ENCODE measurements at regions not wholly inside any gene's neighbourhood (a gene's known extent, or its start where the extent isn't known, plus 50 kb on each side); places are given as distances from the start of the nearest gene placed in this dataset.
"Not testable (repeated sequence)": the region's sequence is repeated elsewhere in the genome, so short reads cannot be mapped to it uniquely, and the experiment has no call there.

- no peak for DNase-seq
Measured at GRCh38 chrX:131595120-131595519, 51.2 kb downstream of the OR13H1 start.

GRCh38 chrX:131607792-131608369 lies 64.0 kb downstream of the OR13H1 start:
- no peak for DNase-seq

GRCh38 chrX:131609480-131609879 lies 65.6 kb downstream of the OR13H1 start:
- DNase-seq: no peak

- no peak for DNase-seq
Measured at GRCh38 chrX:131613260-131613659, 69.4 kb downstream of the OR13H1 start.

GRCh38 chrX:131614241-131614640 lies 70.4 kb downstream of the OR13H1 start:
- DNase-seq: no peak

GRCh38 chrX:131617182-131617581 lies 73.3 kb downstream of the OR13H1 start:
- no peak for DNase-seq

GRCh38 chrX:131621650-131622049 lies 77.8 kb downstream of the OR13H1 start:
- no peak for DNase-seq

GRCh38 chrX:131626681-131627296 lies 82.9 kb downstream of the OR13H1 start:
- DNase-seq: no peak

- DNase-seq: no peak
Measured at GRCh38 chrX:131630534-131630933, 86.7 kb downstream of the OR13H1 start.

GRCh38 chrX:131633285-131633917 lies 89.5 kb downstream of the OR13H1 start:
- DNase-seq: peak; percentile 34 to 37

- DNase-seq: no peak
Measured at GRCh38 chrX:131634900-131635299, 91.0 kb downstream of the OR13H1 start.

- DNase-seq: no peak
Measured at GRCh38 chrX:131646106-131646505, 102.2 kb downstream of the OR13H1 start.

- DNase-seq: no peak
Measured at GRCh38 chrX:131649741-131650140, 105.9 kb downstream of the OR13H1 start.

- no peak for DNase-seq
Measured at GRCh38 chrX:131650637-131651410, 107.0 kb downstream of the OR13H1 start.

- not testable (repeated sequence) for DNase-seq
Measured at GRCh38 chrX:131663726-131664125, 119.9 kb downstream of the OR13H1 start.

GRCh38 chrX:131671735-131672134 lies 127.9 kb downstream of the OR13H1 start:
- DNase-seq: no peak

GRCh38 chrX:131675596-131676194 lies 131.8 kb downstream of the OR13H1 start:
- DNase-seq: no peak

- DNase-seq: peak; percentile 39 to 42
Measured at GRCh38 chrX:131677655-131678628, 134.1 kb downstream of the OR13H1 start.

- DNase-seq: not testable (repeated sequence)
Measured at GRCh38 chrX:131682735-131683134, 138.9 kb downstream of the OR13H1 start.

GRCh38 chrX:131693359-131693758 lies 149.5 kb downstream of the OR13H1 start:
- DNase-seq: no peak

GRCh38 chrX:131696989-131697388 lies 153.1 kb downstream of the OR13H1 start:
- not testable (repeated sequence) for DNase-seq

- no peak for DNase-seq
Measured at GRCh38 chrX:131703646-131704045, 159.8 kb downstream of the OR13H1 start.

Measured in stimulated activated CD4-positive, alpha-beta T cell treated with anti-CD3 and anti-CD28 coated beads, Interleukin-2, amount 100 ng/mL, for 24 hours (primary cell).